Hypothalamus (tissue), 51 donors: ENCODE measurements at regions not wholly inside any gene's neighbourhood (a gene's known extent, or its start where the extent isn't known, plus 50 kb on each side); places are given as distances from the start of the nearest gene placed in this dataset.

Source experiments
- DNase-seq, 51 donors: peaks; one replicate each; lab custom pipeline; 2025; lab: John Stamatoyannopoulos, UW

- DNase-seq: no peak
Measured at GRCh38 chr6:71114544-71114943, 157.7 kb upstream of the B3GAT2 start.

GRCh38 chr6:71114986-71115385 is 158.1 kb upstream of the B3GAT2 start:
- DNase-seq: no peak

- no peak for DNase-seq
Measured at GRCh38 chr6:71119560-71119959, 162.7 kb upstream of the B3GAT2 start.

GRCh38 chr6:71123051-71123450 is 165.6 kb upstream of the OGFRL1 start:
- no peak for DNase-seq

GRCh38 chr6:71124340-71124739 is 164.3 kb upstream of the OGFRL1 start:
- DNase-seq: no peak

- no peak for DNase-seq
Measured at GRCh38 chr6:71125216-71125615, 163.4 kb upstream of the OGFRL1 start.

GRCh38 chr6:71126506-71126905 is 162.1 kb upstream of the OGFRL1 start:
- DNase-seq: no peak

GRCh38 chr6:71127374-71127773 is 161.2 kb upstream of the OGFRL1 start:
- DNase-seq: no peak

- no peak for DNase-seq
Measured at GRCh38 chr6:71130277-71130676, 158.3 kb upstream of the OGFRL1 start.

- no peak for DNase-seq
Measured at GRCh38 chr6:71134929-71135642, 153.5 kb upstream of the OGFRL1 start.

GRCh38 chr6:71137973-71138372 is 150.6 kb upstream of the OGFRL1 start:
- no peak for DNase-seq

- DNase-seq: no peak
Measured at GRCh38 chr6:71138376-71138775, 150.2 kb upstream of the OGFRL1 start.

- DNase-seq: no peak
Measured at GRCh38 chr6:71139249-71139648, 149.4 kb upstream of the OGFRL1 start.

GRCh38 chr6:71153755-71154325 is 134.8 kb upstream of the OGFRL1 start:
- peak in 3 of 51 donors; percentile 1 to 8 (median 2) for DNase-seq

- no peak for DNase-seq
Measured at GRCh38 chr6:71157345-71157744, 131.3 kb upstream of the OGFRL1 start.

GRCh38 chr6:71164890-71165289 is 123.7 kb upstream of the OGFRL1 start:
- DNase-seq: no peak

- DNase-seq: no peak
Measured at GRCh38 chr6:71168233-71168765, 120.3 kb upstream of the OGFRL1 start.

GRCh38 chr6:71171497-71172070 is 117.0 kb upstream of the OGFRL1 start:
- no peak for DNase-seq

- no peak for DNase-seq
Measured at GRCh38 chr6:71179249-71179885, 109.2 kb upstream of the OGFRL1 start.

- no peak for DNase-seq
Measured at GRCh38 chr6:71181565-71181964, 107.0 kb upstream of the OGFRL1 start.

- no peak for DNase-seq
Measured at GRCh38 chr6:71187141-71187540, 101.5 kb upstream of the OGFRL1 start.

GRCh38 chr6:71190809-71191208 is 97.8 kb upstream of the OGFRL1 start:
- peak in 1 of 51 donors; percentile 7 for DNase-seq
